Retina (tissue), 1 donor: ENCODE measurements at regions not wholly inside any gene's neighbourhood (a gene's known extent, or its start where the extent isn't known, plus 50 kb on each side); places are given as distances from the start of the nearest gene placed in this dataset.

Experiments used
- DNase-seq: peaks from one replicate; pipeline ENCODE4 v3.0.0-alpha.2; 2016

DNA sequence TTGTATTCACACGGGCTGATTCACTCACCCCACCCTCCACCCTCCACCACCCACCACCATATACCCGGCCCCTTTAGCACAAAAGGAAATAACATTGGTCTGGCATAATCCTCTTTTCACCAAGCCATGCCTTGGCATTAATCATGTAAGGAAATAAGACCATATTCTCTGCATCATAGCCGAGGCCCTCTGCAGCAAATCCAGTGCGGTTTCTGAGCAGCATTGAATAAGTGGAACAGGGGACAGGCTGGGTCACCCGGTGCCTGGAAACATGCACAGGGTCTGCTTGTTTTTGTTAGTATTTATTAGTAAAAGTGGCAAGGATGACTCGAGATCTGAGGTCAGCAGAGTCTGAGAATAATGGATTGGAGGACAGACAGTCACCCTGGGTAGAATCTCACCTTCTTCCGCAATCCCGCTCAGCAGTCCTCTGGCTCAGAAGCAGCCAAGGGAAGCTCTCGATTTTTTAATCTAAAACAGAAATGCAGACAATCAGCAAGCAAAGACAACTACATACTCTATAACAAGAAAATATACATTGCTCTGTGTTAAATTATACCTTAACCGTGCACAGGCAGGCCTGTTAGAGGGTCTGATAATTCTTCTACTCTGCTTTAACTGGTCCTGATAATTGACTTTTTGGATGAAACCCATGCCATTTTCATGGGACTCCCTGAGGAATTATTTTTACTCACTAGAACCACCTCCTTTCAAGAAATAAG is 52.4 kb upstream of the CDC42BPA start:
- no peak for DNase-seq

GRCh38 chr1:227369102-227369760 is 50.9 kb upstream of the CDC42BPA start:
- peak; percentile 7 for DNase-seq
